ENCODE measurements at regions not wholly inside any gene's neighbourhood (a gene's known extent, or its start where the extent isn't known, plus 50 kb on each side); places are given as distances from the start of the nearest gene placed in this dataset.

DNA sequence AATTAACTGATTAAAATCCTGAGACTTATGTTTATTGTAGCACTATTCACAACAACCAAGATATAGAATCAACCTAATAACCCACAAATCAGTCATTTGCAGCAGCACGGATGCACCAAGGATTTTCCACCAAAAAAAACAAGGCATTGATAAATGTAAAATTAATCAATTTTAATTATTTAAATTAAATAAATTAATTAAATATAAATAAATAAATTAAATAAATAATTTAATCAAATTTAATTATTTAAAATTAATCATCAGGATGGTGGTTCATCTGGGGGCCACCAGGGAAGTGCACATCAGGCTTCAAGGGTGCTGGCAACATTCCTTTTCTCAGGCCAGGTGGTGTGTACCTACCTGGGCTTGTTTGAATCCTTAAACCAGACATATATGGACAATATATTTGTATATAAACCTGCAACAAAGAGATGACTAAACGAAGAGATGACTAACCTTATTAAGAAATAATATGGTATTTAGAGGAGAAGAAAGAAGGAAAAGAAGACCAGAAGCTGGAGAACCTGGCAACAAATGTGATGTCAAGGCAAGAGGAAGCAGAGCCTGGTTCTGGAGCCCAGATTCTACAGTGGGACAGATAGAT, 89.2 kb downstream of the CD164 start:
- Histone ChIP-seq H3K4me3 (ENCODE audit: low read depth in 2 of 2, low read length in 2 of 2) (no peak overlapping the region), H3K27ac (ENCODE audit: low read length) (no peak overlapping the region), H3K4me1 (ENCODE audit: control insufficient read depth, insufficient read depth, low read length) (no peaks in the 10 kb centered on the region), H3K36me3 (ENCODE audit: control insufficient read depth, insufficient read depth, low read length) (no peaks in the 10 kb centered on the region), H3K27me3 (ENCODE audit: control insufficient read depth, insufficient read depth, low read length) (peaks cover 4% of the 10 kb centered on the region; the same call in 1 of the 2 replicates), H3K9me3 (ENCODE audit: control insufficient read depth, insufficient read depth, low read depth, low read length) (no peaks in the 10 kb centered on the region)
- CTCF ChIA-PET = no interaction called here
- no TSS peak for BruUV-seq (replicated peaks)
- intact Hi-C loops (cut with micrococcal nuclease; ENCODE audit: unreplicated experiment) (no loop called here), in situ Hi-C loops (cut with HindIII; ENCODE audit: low pct_unique_long_range_greater_than_20kb, low sequenced_read_pairs) (no loop called here)
- TF ChIP-seq, protein P1, sequence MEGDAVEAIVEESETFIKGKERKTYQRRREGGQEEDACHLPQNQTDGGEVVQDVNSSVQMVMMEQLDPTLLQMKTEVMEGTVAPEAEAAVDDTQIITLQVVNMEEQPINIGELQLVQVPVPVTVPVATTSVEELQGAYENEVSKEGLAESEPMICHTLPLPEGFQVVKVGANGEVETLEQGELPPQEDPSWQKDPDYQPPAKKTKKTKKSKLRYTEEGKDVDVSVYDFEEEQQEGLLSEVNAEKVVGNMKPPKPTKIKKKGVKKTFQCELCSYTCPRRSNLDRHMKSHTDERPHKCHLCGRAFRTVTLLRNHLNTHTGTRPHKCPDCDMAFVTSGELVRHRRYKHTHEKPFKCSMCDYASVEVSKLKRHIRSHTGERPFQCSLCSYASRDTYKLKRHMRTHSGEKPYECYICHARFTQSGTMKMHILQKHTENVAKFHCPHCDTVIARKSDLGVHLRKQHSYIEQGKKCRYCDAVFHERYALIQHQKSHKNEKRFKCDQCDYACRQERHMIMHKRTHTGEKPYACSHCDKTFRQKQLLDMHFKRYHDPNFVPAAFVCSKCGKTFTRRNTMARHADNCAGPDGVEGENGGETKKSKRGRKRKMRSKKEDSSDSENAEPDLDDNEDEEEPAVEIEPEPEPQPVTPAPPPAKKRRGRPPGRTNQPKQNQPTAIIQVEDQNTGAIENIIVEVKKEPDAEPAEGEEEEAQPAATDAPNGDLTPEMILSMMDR (IDR thresholded peaks at IDR 0.05) = no peak
- TF ChIP-seq SIN3A (IDR thresholded peaks at IDR 0.05; ENCODE audit: borderline replicate concordance, insufficient read depth, low read depth, low read length) = no peak
- TF ChIP-seq, protein P2, sequence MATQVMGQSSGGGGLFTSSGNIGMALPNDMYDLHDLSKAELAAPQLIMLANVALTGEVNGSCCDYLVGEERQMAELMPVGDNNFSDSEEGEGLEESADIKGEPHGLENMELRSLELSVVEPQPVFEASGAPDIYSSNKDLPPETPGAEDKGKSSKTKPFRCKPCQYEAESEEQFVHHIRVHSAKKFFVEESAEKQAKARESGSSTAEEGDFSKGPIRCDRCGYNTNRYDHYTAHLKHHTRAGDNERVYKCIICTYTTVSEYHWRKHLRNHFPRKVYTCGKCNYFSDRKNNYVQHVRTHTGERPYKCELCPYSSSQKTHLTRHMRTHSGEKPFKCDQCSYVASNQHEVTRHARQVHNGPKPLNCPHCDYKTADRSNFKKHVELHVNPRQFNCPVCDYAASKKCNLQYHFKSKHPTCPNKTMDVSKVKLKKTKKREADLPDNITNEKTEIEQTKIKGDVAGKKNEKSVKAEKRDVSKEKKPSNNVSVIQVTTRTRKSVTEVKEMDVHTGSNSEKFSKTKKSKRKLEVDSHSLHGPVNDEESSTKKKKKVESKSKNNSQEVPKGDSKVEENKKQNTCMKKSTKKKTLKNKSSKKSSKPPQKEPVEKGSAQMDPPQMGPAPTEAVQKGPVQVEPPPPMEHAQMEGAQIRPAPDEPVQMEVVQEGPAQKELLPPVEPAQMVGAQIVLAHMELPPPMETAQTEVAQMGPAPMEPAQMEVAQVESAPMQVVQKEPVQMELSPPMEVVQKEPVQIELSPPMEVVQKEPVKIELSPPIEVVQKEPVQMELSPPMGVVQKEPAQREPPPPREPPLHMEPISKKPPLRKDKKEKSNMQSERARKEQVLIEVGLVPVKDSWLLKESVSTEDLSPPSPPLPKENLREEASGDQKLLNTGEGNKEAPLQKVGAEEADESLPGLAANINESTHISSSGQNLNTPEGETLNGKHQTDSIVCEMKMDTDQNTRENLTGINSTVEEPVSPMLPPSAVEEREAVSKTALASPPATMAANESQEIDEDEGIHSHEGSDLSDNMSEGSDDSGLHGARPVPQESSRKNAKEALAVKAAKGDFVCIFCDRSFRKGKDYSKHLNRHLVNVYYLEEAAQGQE (IDR thresholded peaks at IDR 0.05; ENCODE audit: insufficient read depth in 1 of 2, low read depth in 2 of 2, low read length in 1 of 2) = no peak
- no peak for TF ChIP-seq TCF7L2 (IDR thresholded peaks at IDR 0.05; ENCODE audit: low read depth, low read length)
- TF ChIP-seq POLR2AphosphoS5 (IDR thresholded peaks at IDR 0.05; ENCODE audit: low read depth, low read length) = no peak
- POLR2A ChIA-PET = no interaction called here
- DNase-seq (ENCODE audit: low read depth, low spot score) (no peak), ATAC-seq (no peak)

DNA sequence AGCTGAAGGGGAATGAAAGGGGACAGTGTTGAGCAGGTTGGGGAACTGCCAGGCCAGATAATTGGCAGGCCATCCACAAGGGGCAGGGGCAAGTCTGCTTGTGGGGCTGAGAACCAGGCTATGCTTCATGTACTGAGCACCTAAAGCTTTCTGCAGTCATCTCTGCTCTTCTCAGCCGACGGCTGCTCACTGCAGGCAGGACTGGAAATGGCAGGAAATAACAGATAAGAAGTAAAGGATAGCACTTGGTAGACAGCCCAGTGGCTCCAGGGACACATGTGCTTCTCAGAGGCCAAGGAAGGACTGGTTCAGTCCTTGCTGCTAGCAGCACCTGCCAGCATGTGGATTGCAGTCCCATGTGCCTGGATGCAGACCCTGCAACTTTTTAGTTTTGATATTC, 89.8 kb downstream of the CD164 start:
- no peak overlapping the region for H3K4me3 ChIP-seq (ENCODE audit: low read depth in 2 of 2, low read length in 2 of 2)
- H3K36me3 ChIP-seq (ENCODE audit: control insufficient read depth, insufficient read depth, low read length) = no peaks in the 10 kb centered on the region
- no peak for TF ChIP-seq SIN3A (IDR thresholded peaks at IDR 0.05; ENCODE audit: borderline replicate concordance, insufficient read depth, low read depth, low read length)
- no peak for TF ChIP-seq POLR2AphosphoS5 (IDR thresholded peaks at IDR 0.05; ENCODE audit: low read depth, low read length)
- TF ChIP-seq, protein P1 (IDR thresholded peaks at IDR 0.05) = no peak
- TF ChIP-seq TCF7L2 (IDR thresholded peaks at IDR 0.05; ENCODE audit: low read depth, low read length) = no peak
- in situ Hi-C loops (cut with HindIII; ENCODE audit: low pct_unique_long_range_greater_than_20kb, low sequenced_read_pairs) = no loop called here
- CTCF ChIA-PET = no interaction called here
- H3K27me3 ChIP-seq (ENCODE audit: control insufficient read depth, insufficient read depth, low read length) = peaks cover 7% of the 10 kb centered on the region
- no peak overlapping the region for H3K27ac ChIP-seq (ENCODE audit: low read length)
- no peaks in the 10 kb centered on the region for H3K4me1 ChIP-seq (ENCODE audit: control insufficient read depth, insufficient read depth, low read length)
- no TSS peak for BruUV-seq (replicated peaks)
- POLR2A ChIA-PET = no interaction called here
- intact Hi-C loops (cut with micrococcal nuclease; ENCODE audit: unreplicated experiment) = no loop called here
- DNase-seq (ENCODE audit: low read depth, low spot score) = no peak
- 0 out of 2 replicates have a peak, but pooled peaks have one; percentile 42 for ATAC-seq
- H3K9me3 ChIP-seq (ENCODE audit: control insufficient read depth, insufficient read depth, low read depth, low read length) = no peaks in the 10 kb centered on the region
